Upper lobe of left lung (tissue), 6 donors: ENCODE measurements at regions not wholly inside any gene's neighbourhood (a gene's known extent, or its start where the extent isn't known, plus 50 kb on each side); places are given as distances from the start of the nearest gene placed in this dataset.

Experiments used
- ATAC-seq, 2 donors: fragments of 200-7000 bp; cut with Tn5 transposase; one replicate each; pipeline ENCODE4 v1.9.1; 2022; ENCODE audit warnings: mild to moderate bottlenecking in 2 of 2, moderate library complexity in 2 of 2; ENCODE audit not compliant: low FRiP score in 2 of 2
- DNase-seq, 2 donors: peaks; one replicate each; pipeline ENCODE4 v3.0.0-alpha.2; 2019 to 2020
- H3K27ac ChIP-seq, 4 donors: fragments of 200-600 bp; sonication (generic); one replicate each; pipeline ENCODE4 v1.5.1; 2016 to 2019
- H3K27me3 ChIP-seq, 4 donors: fragments of 200-600 bp; sonication (generic); one replicate each; pipeline ENCODE4 v1.5.1; 2017 to 2019
- H3K36me3 ChIP-seq, 4 donors: fragments of 200-600 bp; sonication (generic); one replicate each; pipeline ENCODE4 v1.5.1; 2016 to 2019
- H3K4me1 ChIP-seq, 4 donors: fragments of 200-600 bp; sonication (generic); one replicate each; pipeline ENCODE4 v1.5.1; 2018 to 2019
- H3K4me3 ChIP-seq, 4 donors: fragments of 200-600 bp; sonication (generic); one replicate each; pipeline ENCODE4 v1.5.1; 2017 to 2019; ENCODE audit warnings: mild to moderate bottlenecking in 2 of 4, moderate library complexity in 1 of 4
- H3K9me3 ChIP-seq, 4 donors: fragments of 200-600 bp; sonication (generic); one replicate each; pipeline ENCODE4 v1.5.1; 2018 to 2019
- CTCF ChIP-seq, 6 experiments: fragments of 450-650 bp in 4 of 6; fragments of 200-600 bp in 2 of 6; sonication (generic) in 2 of 6; IDR thresholded peaks; one replicate each; pipeline ENCODE4 v1.5.1; 2016 to 2019; ENCODE audit warnings: antibody characterized with exemption in 6 of 6
- EP300 ChIP-seq, 4 donors: sonication (generic); formaldehyde crosslinking; IDR thresholded peaks; one replicate each; pipeline ENCODE4 v1.5.1; 2017; ENCODE audit warnings: antibody characterized with exemption in 4 of 4, control low read depth in 2 of 4
- POLR2A ChIP-seq, 4 donors: fragments of 450-650 bp; IDR thresholded peaks; one replicate each; pipeline ENCODE4 v1.5.1; 2016 to 2017; ENCODE audit warnings: antibody characterized with exemption in 4 of 4, mild to moderate bottlenecking in 2 of 4
- POLR2AphosphoS5 ChIP-seq, 2 donors: sonication (generic); formaldehyde crosslinking; IDR thresholded peaks; one replicate each; pipeline ENCODE4 v1.5.1; 2017; ENCODE audit warnings: antibody characterized with exemption in 2 of 2
- WGBS, 2 donors: methylation state at CpG; one replicate each; pipeline ENCODE4 v1.1.5; 2017 to 2018; 5-methylcytosine and 5-hydroxymethylcytosine counted together
- donor health status: DM: no; HTN: no; CAD: no; lungs with moderate emphysema.
- donor health status: DM: no; HTN: yes; CAD: no; lungs with severe emphysema.

GRCh38 chr11:122229481-122230384, 113.7 kb upstream of the BLID start:
- Histone ChIP-seq H3K4me1 (peaks cover 0 to 11% (median 7%) of the 10 kb centered on the region in 4 donors), H3K4me3 (peak overlapping the region in 1 of 4 donors; percentile 11), H3K27me3 (no peaks in the 10 kb centered on the region), H3K36me3 (no peaks in the 10 kb centered on the region), H3K9me3 (no peaks in the 10 kb centered on the region), H3K27ac (peak overlapping the region in 2 of 4 donors; percentile 10 to 21)
- TF ChIP-seq CTCF (IDR thresholded peaks at IDR 0.05), result no peak
- no peak for TF ChIP-seq POLR2A (IDR thresholded peaks at IDR 0.05)
- TF ChIP-seq EP300 (IDR thresholded peaks at IDR 0.05), result no peak
- TF ChIP-seq POLR2AphosphoS5 (IDR thresholded peaks at IDR 0.05), result no peak
- ATAC-seq (no peak), DNase-seq (peak in 1 of 2 donors; percentile 53)
- WGBS, 2 donors, result 37 to 42% methylated on average over 17 to 22 of the region's 22 CpGs

- TF ChIP-seq EP300 (IDR thresholded peaks at IDR 0.05) (no peak), CTCF (IDR thresholded peaks at IDR 0.05) (no peak), POLR2AphosphoS5 (IDR thresholded peaks at IDR 0.05) (no peak), POLR2A (IDR thresholded peaks at IDR 0.05) (no peak)
- WGBS, 2 donors, result 44 to 58% methylated on average over 2 of the region's 2 CpGs
- peaks cover 0 to 11% (median 7%) of the 10 kb centered on the region in 4 donors for H3K4me1 ChIP-seq
- ATAC-seq, result no peak
- H3K4me3 ChIP-seq, result no peak overlapping the region
- H3K27me3 ChIP-seq, result no peaks in the 10 kb centered on the region
- H3K27ac ChIP-seq, result peak overlapping the region in 1 of 4 donors; percentile 21
- no peak for DNase-seq
- H3K9me3 ChIP-seq, result no peaks in the 10 kb centered on the region
- no peaks in the 10 kb centered on the region for H3K36me3 ChIP-seq
Observed at GRCh38 chr11:122229078-122229477, 113.1 kb upstream of the BLID start.

- H3K36me3 ChIP-seq, result no peaks in the 10 kb centered on the region
- no peaks in the 10 kb centered on the region for H3K27me3 ChIP-seq
- no peak for DNase-seq
- 58 to 73% methylated on average over 4 of the region's 4 CpGs for WGBS, 2 donors
- ATAC-seq, result no peak
- H3K4me1 ChIP-seq, result peaks cover 0 to 11% (median 7%) of the 10 kb centered on the region in 4 donors
- no peaks in the 10 kb centered on the region for H3K9me3 ChIP-seq
- no peak for TF ChIP-seq POLR2A (IDR thresholded peaks at IDR 0.05)
- TF ChIP-seq CTCF (IDR thresholded peaks at IDR 0.05), result no peak
- no peak for TF ChIP-seq EP300 (IDR thresholded peaks at IDR 0.05)
- TF ChIP-seq POLR2AphosphoS5 (IDR thresholded peaks at IDR 0.05), result no peak
- no peak overlapping the region for H3K4me3 ChIP-seq
- no peak overlapping the region for H3K27ac ChIP-seq
Observed at GRCh38 chr11:122226810-122227379, 110.9 kb upstream of the BLID start.

GRCh38 chr11:122224867-122225266, 108.9 kb upstream of the BLID start:
- peaks cover 0 to 8% (median 6%) of the 10 kb centered on the region in 4 donors for H3K4me1 ChIP-seq
- DNase-seq, result no peak
- H3K4me3 ChIP-seq, result no peak overlapping the region
- ATAC-seq, result no peak
- no peak overlapping the region for H3K27ac ChIP-seq
- no peaks in the 10 kb centered on the region for H3K27me3 ChIP-seq
- TF ChIP-seq POLR2AphosphoS5 (IDR thresholded peaks at IDR 0.05) (no peak), EP300 (IDR thresholded peaks at IDR 0.05) (no peak), CTCF (IDR thresholded peaks at IDR 0.05) (no peak), POLR2A (IDR thresholded peaks at IDR 0.05) (no peak)
- 98 to 100% methylated on average over 2 of the region's 2 CpGs for WGBS, 2 donors
- no peaks in the 10 kb centered on the region for H3K9me3 ChIP-seq
- H3K36me3 ChIP-seq, result no peaks in the 10 kb centered on the region
